GM21529 (cell line): ENCODE measurements at regions not wholly inside any gene's neighbourhood (a gene's known extent, or its start where the extent isn't known, plus 50 kb on each side); places are given as distances from the start of the nearest gene placed in this dataset.
"Not testable (repeated sequence)": the region's sequence is repeated elsewhere in the genome, so short reads cannot be mapped to it uniquely, and the experiment has no call there.

Source experiments
- ATAC-seq: cut with Tn5 transposase; IDR thresholded peaks from one replicate; pipeline ENCODE4 v1.9.1; 2021; ENCODE audit not compliant: unreplicated experiment

DNA sequence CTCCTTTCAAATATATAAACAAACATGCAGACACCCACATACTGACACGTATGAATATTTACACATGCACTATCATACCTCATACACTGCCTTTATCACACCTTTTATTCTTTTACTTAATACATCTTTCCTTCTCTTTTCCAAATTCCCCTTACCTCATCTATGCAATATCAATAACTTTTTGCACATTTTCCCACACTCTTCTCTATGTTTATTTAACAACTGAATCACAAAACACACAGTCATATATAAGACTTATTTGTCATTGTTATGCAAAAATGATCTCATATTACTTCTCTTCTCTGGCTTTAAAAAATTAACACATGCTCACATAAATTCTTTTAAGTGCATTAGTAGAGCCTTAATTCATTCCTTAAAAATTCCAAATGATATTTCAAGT lies 461.4 kb downstream of the DIPK2A start:
- ATAC-seq = no peak

DNA sequence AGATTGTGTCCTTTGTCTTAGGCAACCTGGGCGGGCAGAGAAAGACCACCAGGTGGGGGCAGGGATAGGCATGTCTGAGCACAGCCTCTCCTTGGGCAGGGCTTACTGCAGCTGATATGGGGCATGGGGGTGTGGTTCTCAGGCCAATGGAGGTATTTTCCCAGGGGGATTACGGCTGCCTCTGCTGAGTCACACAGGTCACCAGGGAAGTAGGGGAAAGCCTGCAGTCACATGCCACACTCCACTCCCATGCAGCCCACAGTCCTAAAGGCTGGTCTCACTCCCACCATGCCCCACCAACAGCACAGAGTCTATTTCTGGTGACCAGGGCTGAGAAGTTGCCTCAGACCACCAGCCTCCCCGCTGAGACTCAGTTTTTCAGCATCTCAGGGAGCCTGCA lies 466.4 kb downstream of the DIPK2A start:
- peak; percentile 69 for ATAC-seq

- ATAC-seq = no peak
These were observed 472.4 kb downstream of the DIPK2A start for GRCh38 chr3:144444061-144444460.

DNA sequence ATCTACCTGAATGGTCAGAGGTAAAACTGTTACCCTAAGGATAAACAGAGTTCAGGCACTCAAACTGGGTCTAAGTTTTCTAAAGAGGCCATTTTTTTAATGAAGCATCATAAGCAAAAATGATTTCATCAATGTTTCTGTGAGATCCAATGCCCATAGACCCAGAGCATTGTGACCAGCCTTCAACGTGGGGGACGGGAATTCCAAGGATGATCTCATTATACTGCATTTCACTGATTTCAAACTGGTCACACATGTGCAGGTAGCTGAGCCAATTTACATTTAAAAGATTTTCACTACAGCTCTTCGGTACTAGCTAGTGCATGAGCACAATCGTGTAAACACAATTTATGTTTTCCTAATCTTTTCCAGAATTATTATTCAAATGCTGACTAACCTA lies 472.9 kb downstream of the DIPK2A start:
- no peak for ATAC-seq

DNA sequence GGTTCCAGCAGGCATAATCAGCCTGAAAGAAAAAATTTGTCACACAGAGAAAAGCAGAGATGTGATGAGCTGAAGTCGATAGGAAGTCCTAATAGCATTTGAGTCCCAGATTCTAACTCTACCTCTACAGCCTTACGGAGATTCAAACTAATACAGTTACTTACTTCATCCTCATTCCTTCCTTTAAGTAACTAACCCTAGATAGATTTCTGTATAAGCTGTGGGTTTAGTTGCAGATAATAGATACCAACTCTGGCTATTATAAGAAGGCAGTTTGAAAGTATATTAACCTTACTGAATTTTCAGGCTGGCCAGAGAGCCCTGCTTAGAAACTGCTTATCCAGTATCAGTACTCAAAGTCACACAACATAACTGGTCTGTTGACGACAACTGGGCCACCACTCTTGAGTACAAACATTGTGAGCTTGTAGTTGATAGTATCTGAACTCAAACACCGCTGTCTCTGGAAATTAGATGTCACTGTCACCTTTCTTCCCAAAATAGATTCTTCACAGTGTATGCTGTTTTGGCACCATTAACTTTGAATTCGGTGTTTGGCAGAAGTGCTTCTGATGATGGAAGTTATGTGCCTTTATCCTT lies 484.3 kb downstream of the DIPK2A start:
- no peak for ATAC-seq

- ATAC-seq = no peak
These were observed 486.1 kb downstream of the DIPK2A start for GRCh38 chr3:144457758-144458157.

DNA sequence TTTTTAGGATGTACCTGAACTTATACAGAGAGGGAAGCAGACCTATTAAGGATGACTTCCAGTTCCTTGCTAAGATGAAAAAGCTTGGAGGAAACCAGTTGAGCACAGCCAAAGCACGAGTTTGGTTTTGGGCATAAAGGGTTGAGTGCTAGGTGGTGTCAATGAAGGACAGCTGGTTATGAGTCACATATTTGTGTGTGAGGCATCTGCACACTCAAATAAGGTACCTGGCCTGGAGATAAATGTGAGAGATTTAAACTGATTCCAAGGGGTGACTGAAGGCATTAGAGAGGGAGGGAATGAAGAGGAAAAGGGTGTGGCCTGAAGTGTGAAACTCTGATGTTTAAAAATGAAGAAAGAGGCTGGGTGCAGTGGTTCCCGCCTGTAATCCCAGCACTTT lies 486.7 kb downstream of the DIPK2A start:
- ATAC-seq = no peak

- ATAC-seq = no peak
These were observed 490.7 kb downstream of the DIPK2A start for GRCh38 chr3:144462337-144462736.

GRCh38 chr3:144463911-144464310 lies 492.3 kb downstream of the DIPK2A start:
- ATAC-seq = no peak

DNA sequence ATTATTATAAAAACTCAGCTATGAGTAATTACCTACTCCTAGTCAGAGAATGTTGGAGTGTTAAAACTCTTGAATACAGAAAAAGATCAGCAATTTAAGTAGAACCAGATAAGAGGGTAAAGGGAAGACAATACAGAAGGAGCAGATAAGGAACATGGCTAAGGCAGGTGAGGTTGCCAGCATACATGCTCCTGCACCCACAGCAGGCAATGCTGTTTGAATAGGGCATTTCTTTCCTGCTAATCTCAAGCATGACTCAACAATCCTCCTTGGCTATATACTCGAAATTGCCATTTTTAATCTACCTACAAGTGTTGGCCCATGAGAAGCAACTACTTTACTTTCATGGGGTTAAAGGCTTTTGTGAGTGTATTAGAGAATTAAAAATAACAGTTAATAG lies 494.5 kb downstream of the DIPK2A start:
- no peak for ATAC-seq

- no peak for ATAC-seq
These were observed 494.9 kb downstream of the DIPK2A start for GRCh38 chr3:144466540-144466939.

DNA sequence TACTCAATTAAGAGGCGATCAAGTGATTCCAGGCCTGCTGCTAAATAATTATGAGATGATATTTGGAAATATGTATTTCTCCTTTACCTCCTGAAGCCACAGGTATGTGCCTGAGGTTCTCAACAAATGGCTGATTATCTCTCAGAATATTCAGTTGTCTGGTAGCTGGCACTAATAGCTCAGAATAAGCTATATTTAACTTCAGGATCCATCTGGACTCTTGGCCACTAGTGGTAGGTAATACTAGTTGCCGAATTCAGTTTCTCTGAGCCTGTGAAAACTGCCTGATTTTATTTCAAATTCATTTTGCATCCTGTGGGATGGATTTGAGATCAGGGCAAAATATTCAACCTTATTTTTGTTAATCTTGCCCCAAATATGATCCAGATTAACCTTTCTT lies 499.0 kb downstream of the DIPK2A start:
- ATAC-seq = no peak

DNA sequence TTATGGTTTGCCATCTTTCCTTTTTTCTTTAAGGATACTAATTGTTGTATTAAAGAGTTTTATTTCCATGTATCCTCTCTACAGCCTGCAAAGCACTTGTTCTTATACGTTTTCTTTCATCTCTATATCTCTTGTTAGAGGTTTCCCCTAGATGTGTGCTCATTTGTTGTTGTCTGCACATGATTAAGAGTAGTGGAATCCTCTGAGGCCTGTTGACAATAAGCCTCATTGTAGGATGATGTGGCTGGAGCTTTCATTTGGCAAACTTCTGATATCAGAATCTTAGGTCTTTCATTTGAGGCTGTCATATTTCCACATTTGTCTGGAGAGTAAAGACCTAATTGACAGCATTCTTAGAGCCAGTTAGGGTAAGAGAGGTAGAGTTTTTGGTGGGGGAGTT lies 506.0 kb downstream of the DIPK2A start:
- no peak for ATAC-seq

DNA sequence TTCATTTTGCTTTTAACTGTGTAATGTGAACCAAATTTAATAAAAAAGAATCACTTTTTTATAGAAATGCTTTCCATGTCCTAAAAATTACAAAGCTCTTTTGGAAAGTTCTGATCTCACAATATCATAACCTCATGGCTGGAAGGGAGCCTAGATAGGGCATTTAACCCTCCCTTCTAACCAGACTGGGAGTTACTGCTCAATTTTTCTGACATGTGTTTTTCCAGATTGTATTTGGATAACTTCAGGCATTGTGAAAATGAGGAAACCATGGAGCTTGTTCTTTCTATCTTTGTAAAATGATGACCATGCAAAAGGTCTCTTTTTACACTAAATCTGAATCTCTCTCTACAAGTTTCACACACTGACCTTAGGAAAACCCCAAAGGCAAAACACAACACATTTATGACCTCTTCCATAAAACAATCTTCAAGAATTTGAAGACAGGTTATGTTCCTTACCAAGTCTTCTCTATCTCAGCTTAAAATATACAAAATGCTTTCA lies 508.8 kb downstream of the DIPK2A start:
- ATAC-seq = no peak

- ATAC-seq = no peak
These were observed 511.3 kb downstream of the DIPK2A start for GRCh38 chr3:144482876-144483275.

- no peak for ATAC-seq
These were observed 515.4 kb downstream of the DIPK2A start for GRCh38 chr3:144487011-144487410.

GRCh38 chr3:144488927-144489326 lies 517.3 kb downstream of the DIPK2A start:
- ATAC-seq = no peak

GRCh38 chr3:144491333-144491732 lies 519.7 kb downstream of the DIPK2A start:
- ATAC-seq = no peak

GRCh38 chr3:144494651-144495050 lies 523.0 kb downstream of the DIPK2A start:
- ATAC-seq = not testable (repeated sequence)

DNA sequence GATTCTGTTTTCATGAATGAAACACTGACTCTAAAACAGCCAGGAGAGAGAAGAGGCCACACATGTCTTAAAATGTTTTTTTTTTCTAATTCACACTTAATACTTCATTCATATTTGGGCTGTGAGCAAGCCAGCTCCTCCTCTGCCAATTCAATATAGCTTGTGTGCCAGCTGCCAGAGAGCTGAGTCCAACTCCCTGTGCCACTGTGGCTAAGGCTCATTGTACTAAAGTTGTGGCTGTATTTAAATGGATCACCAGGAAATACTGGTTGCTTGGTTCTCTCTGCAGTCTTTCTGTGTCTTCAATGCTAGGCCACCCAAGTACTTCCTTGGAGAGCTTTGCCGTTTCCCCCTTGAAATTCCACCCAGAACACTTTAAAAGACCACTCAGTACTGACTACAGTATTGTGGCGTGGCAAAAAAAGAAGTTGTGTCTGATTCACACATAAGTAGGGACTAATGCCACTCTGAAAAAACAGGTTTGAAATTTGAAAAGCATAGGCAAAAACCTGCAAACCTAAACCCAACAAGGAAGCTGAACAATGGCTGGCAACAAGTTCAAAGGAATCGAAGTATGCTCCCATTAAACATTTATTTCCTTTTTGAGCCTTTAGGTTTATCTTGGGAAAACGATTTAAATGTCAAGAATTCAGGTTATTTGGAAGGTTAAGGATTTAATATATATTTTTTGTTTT lies 524.7 kb downstream of the DIPK2A start:
- ATAC-seq = no peak

DNA sequence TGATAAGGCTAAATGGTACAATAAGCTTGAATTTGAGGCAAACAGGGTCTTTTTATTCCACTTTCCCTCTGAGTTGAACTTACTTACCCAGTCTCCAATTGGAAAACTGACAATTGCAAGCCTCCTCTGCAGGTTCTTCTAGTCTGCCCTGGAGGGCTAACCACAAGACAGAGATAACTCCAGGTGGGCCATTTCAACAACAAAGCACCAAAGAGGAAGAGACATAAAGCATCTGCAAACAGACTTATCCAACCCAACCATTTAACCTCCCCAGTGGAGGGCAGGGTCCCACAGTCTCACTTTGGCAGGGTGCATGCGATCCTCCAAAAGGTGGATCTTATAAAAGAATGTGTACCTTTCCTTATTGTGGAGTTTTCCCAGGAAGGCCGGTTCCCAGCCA lies 525.8 kb downstream of the DIPK2A start:
- ATAC-seq = no peak

- ATAC-seq = no peak
These were observed 527.6 kb downstream of the DIPK2A start for GRCh38 chr3:144499001-144499930.
